Uterus (tissue), 3 donors: ENCODE measurements at regions not wholly inside any gene's neighbourhood (a gene's known extent, or its start where the extent isn't known, plus 50 kb on each side); places are given as distances from the start of the nearest gene placed in this dataset.

Experiments used
- DNase-seq, 2 donors: peaks; one replicate each; pipeline ENCODE4 v3.0.0-alpha.2; 2019 to 2020
- H3K27ac ChIP-seq, 2 donors: fragments of 200-600 bp; sonication (generic); 1 replicate in 1 of 2; 2 replicates in 1 of 2; pipeline ENCODE4 v1.5.1; 2016 to 2018
- H3K27me3 ChIP-seq, 2 donors: fragments of 200-600 bp; sonication (generic); one replicate each; pipeline ENCODE4 v1.5.1; 2018 to 2019; ENCODE audit warnings: control low read depth in 1 of 2
- H3K36me3 ChIP-seq, 2 donors: fragments of 200-600 bp; sonication (generic); one replicate each; pipeline ENCODE4 v1.5.1; 2019; ENCODE audit warnings: control low read depth in 1 of 2
- H3K4me1 ChIP-seq, 2 donors: fragments of 200-600 bp; sonication (generic); one replicate each; pipeline ENCODE4 v1.5.1; 2018 to 2019; ENCODE audit warnings: control low read depth in 1 of 2
- H3K4me3 ChIP-seq, 2 donors: fragments of 200-600 bp; sonication (generic); 1 replicate in 1 of 2; 2 replicates in 1 of 2; pipeline ENCODE4 v1.5.1; 2018 to 2019; ENCODE audit warnings: mild to moderate bottlenecking in 1 of 2
- H3K9me3 ChIP-seq, 2 donors: fragments of 200-600 bp; sonication (generic); one replicate each; pipeline ENCODE4 v1.5.1; 2019; ENCODE audit warnings: control low read depth in 1 of 2
- POLR2A ChIP-seq, 2 donors: fragments of 450-650 bp; IDR thresholded peaks; one replicate each; pipeline ENCODE4 v1.6.1; 2016; ENCODE audit warnings: antibody characterized with exemption in 2 of 2, mild to moderate bottlenecking in 1 of 2, moderate library complexity in 1 of 2
- intact Hi-C: fragments of 100-400 bp; cut with DNase I; formaldehyde crosslinking; loops from one replicate; pipeline ENCODE4 v1.15.1; 2023; ENCODE audit warnings: low total_unique reads
- TF ChIP-seq, protein P1 (sequence below), 4 experiments: fragments of 200-600 bp in 2 of 4; fragments of 450-650 bp in 2 of 4; sonication (generic) in 2 of 4; IDR thresholded peaks; one replicate each; pipeline ENCODE4 v1.5.1; 2016 to 2019; ENCODE audit warnings: antibody characterized with exemption in 4 of 4, mild to moderate bottlenecking in 2 of 4, moderate library complexity in 1 of 4
- donor health status: DM: yes; HTN: yes; CAD: no.

DNA sequence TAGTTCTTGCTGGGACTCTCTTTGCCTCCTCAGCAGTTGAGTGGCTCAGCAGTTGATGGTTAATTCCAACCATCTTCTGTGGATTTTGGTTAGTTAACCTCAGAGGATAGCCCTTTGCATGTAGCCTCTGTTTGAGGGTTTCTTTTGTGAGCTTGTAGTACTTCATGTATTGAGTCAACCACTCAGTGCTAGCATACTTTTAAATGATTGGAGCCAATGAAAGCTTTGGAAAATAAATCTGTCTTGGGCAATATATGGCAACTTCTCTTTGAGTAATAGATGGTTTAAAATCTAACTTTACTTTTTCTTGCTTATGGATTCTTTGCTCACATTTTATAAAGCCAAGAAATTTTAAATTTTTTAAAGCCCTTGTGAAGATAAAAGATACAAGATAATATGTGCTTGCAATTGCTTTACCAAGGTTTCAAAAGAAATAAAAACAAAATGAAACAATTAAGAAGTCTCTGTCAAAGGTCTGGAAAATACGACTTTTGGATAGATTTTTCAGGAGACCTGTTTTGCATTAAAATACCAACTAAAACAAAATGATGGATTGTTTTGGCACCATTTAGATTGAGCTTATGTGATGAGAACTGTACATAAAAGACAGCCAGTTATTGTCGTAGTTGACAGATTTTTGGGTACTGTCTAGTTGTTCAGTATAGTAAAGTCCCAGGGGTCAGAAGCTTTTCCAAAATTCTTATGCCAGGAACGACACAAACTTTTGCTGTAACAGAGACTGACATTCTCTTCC, 181.9 kb downstream of the SPRY1 start:
- TF ChIP-seq, protein P1, sequence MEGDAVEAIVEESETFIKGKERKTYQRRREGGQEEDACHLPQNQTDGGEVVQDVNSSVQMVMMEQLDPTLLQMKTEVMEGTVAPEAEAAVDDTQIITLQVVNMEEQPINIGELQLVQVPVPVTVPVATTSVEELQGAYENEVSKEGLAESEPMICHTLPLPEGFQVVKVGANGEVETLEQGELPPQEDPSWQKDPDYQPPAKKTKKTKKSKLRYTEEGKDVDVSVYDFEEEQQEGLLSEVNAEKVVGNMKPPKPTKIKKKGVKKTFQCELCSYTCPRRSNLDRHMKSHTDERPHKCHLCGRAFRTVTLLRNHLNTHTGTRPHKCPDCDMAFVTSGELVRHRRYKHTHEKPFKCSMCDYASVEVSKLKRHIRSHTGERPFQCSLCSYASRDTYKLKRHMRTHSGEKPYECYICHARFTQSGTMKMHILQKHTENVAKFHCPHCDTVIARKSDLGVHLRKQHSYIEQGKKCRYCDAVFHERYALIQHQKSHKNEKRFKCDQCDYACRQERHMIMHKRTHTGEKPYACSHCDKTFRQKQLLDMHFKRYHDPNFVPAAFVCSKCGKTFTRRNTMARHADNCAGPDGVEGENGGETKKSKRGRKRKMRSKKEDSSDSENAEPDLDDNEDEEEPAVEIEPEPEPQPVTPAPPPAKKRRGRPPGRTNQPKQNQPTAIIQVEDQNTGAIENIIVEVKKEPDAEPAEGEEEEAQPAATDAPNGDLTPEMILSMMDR (IDR thresholded peaks at IDR 0.05): no peak
- no peak for DNase-seq
- no peaks in the 10 kb centered on the region for H3K27me3 ChIP-seq
- H3K36me3 ChIP-seq: no peaks in the 10 kb centered on the region
- no peak overlapping the region for H3K4me3 ChIP-seq
- intact Hi-C loops: no loop called here
- H3K4me1 ChIP-seq: no peaks in the 10 kb centered on the region
- H3K27ac ChIP-seq: no peak overlapping the region
- H3K9me3 ChIP-seq: no peaks in the 10 kb centered on the region

DNA sequence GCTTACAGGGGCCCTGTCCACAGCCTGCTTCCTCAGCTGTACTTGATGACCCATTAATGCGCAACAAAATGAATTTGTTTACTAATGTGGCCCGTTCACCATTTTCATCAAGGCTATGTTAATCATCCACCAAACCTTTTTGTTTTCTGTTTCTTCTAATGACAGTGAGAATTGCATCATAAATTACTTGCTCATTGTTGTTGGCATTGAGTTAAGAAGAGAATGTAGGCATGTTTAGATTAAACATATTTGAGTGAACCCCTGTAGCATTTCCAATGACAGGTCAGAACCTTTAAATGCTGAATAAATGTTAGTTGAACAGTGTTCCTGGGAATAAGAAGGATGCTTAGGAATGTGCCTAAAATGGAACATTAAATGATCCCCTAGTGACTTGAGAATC, 183.4 kb downstream of the SPRY1 start:
- TF ChIP-seq, protein P1 (IDR thresholded peaks at IDR 0.05): no peak
- no peak for TF ChIP-seq POLR2A (IDR thresholded peaks at IDR 0.05)
- intact Hi-C loops: no loop called here
- Histone ChIP-seq H3K36me3 (no peaks in the 10 kb centered on the region), H3K9me3 (no peaks in the 10 kb centered on the region), H3K27ac (no peak overlapping the region), H3K4me3 (no peak overlapping the region), H3K4me1 (no peaks in the 10 kb centered on the region), H3K27me3 (no peaks in the 10 kb centered on the region)
- no peak for DNase-seq

DNA sequence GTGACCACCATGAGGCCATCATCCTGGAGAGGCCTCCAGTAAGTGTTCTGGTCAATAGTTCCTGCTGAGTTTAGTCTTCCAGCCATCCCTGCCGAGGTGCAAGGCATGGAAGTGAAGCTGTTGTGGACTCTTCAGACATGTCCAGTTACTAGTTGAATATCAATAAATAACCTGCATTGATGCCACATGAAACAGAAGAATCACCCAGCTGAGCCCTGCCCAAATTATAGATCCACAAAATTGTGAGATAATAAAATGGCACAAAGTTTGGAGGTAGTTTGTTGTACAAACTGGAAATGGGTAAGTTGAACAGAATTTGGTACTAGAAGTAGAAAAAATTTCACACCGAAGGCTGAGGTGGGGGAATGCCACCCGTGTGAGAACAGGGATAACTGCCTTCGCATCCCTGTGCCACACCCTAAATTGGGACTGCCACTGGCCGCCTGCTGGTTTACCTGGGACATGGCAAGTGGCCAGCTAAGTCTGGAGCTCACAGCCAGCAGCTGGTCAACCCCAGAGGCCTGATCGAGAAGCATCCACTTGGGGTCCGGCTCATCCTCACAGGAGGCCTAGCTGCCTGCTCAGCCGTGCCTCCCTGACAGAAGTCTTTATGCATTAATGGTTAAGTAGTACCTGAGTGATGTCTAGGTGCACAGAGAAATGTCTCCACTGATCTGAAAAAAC, 184.5 kb downstream of the SPRY1 start:
- intact Hi-C loops: no loop called here
- DNase-seq: no peak
- Histone ChIP-seq H3K27me3 (no peaks in the 10 kb centered on the region), H3K9me3 (no peaks in the 10 kb centered on the region), H3K4me3 (no peak overlapping the region), H3K27ac (no peak overlapping the region), H3K36me3 (no peaks in the 10 kb centered on the region), H3K4me1 (no peaks in the 10 kb centered on the region)
- TF ChIP-seq, protein P1 (IDR thresholded peaks at IDR 0.05): no peak

DNA sequence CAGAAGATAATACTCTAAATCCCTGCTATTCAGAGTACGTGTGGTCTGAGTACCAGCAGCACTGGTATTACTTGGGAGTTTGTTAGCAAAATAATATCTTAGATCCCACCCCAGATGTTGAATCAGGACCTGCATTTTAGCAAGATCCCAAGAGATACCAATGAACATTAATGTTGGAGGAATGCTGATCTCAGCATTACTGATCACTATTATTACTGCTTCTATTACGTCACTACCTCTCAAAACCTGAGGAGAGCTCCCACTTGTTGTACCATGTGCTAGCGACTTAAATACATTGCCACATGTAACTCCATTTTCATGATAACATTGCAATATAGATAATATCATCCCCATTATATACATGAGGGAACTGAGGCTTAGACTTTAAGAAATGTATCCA, 185.2 kb downstream of the SPRY1 start:
- Histone ChIP-seq H3K4me3 (no peak overlapping the region), H3K9me3 (no peaks in the 10 kb centered on the region), H3K4me1 (no peaks in the 10 kb centered on the region), H3K36me3 (no peaks in the 10 kb centered on the region), H3K27ac (no peak overlapping the region), H3K27me3 (no peaks in the 10 kb centered on the region)
- no peak for TF ChIP-seq POLR2A (IDR thresholded peaks at IDR 0.05)
- TF ChIP-seq, protein P1 (IDR thresholded peaks at IDR 0.05): no peak
- intact Hi-C loops: no loop called here
- no peak for DNase-seq

DNA sequence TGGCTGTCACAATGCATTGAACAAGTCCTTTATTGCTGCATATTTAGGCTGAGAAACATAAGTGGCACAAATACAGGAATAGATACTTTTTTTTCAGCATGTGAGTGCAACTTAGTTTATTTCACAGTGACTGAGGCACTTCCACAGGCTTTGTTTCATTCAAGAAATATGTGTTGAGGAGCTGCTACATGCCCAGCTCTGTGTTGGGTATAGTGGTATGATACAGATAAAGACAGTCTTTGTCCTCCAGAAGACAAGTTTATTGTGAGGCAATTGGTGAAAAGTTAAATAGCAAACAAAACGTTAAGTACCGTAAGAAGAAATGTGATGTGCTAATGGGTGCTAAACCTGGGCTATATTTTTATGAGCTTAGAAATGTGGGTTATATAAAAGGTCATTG, 186.4 kb downstream of the SPRY1 start:
- no peaks in the 10 kb centered on the region for H3K36me3 ChIP-seq
- no peaks in the 10 kb centered on the region for H3K27me3 ChIP-seq
- no peaks in the 10 kb centered on the region for H3K9me3 ChIP-seq
- no peak overlapping the region for H3K4me3 ChIP-seq
- DNase-seq: no peak
- TF ChIP-seq, protein P1 (IDR thresholded peaks at IDR 0.05): no peak
- TF ChIP-seq POLR2A (IDR thresholded peaks at IDR 0.05): no peak
- no peak overlapping the region for H3K27ac ChIP-seq
- intact Hi-C loops: no loop called here
- H3K4me1 ChIP-seq: no peaks in the 10 kb centered on the region
